HL-60 (cell line): ENCODE measurements at regions not wholly inside any gene's neighbourhood (a gene's known extent, or its start where the extent isn't known, plus 50 kb on each side); places are given as distances from the start of the nearest gene placed in this dataset.

ENCODE experiments used
- CTCF ChIP-seq: IDR thresholded peaks from one replicate; pipeline ENCODE4 v1.5.1; 2011; ENCODE audit warnings: low read length, control low read depth, inconsistent platforms; ENCODE audit not compliant: insufficient read depth
- TF ChIP-seq, protein P1 (sequence below): IDR thresholded peaks from 2 replicates; pipeline ENCODE4 v1.6.1; 2012; ENCODE audit warnings: low read depth; ENCODE audit not compliant: insufficient replicate concordance

DNA sequence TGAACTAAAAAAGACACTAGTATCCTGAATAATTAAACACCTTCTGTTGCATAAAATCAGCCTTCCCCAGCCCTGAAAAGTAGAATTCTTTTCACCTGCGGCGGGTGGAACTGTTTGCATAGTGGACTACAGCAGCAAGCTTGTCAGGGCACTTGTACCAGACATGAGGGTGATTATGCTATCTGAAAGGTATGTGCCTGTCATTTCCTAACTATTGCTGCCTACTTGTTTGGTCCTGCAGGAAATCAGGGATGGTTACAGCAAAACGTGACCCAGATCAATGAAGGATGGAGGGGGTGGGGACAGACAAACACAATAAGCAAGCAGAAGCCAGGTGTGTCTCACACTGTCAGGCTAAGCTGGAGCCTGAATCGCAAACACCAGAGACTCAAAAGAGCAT, 385.6 kb downstream of the MLLT3 start:
- no peak for TF ChIP-seq CTCF
- TF ChIP-seq, protein P1, sequence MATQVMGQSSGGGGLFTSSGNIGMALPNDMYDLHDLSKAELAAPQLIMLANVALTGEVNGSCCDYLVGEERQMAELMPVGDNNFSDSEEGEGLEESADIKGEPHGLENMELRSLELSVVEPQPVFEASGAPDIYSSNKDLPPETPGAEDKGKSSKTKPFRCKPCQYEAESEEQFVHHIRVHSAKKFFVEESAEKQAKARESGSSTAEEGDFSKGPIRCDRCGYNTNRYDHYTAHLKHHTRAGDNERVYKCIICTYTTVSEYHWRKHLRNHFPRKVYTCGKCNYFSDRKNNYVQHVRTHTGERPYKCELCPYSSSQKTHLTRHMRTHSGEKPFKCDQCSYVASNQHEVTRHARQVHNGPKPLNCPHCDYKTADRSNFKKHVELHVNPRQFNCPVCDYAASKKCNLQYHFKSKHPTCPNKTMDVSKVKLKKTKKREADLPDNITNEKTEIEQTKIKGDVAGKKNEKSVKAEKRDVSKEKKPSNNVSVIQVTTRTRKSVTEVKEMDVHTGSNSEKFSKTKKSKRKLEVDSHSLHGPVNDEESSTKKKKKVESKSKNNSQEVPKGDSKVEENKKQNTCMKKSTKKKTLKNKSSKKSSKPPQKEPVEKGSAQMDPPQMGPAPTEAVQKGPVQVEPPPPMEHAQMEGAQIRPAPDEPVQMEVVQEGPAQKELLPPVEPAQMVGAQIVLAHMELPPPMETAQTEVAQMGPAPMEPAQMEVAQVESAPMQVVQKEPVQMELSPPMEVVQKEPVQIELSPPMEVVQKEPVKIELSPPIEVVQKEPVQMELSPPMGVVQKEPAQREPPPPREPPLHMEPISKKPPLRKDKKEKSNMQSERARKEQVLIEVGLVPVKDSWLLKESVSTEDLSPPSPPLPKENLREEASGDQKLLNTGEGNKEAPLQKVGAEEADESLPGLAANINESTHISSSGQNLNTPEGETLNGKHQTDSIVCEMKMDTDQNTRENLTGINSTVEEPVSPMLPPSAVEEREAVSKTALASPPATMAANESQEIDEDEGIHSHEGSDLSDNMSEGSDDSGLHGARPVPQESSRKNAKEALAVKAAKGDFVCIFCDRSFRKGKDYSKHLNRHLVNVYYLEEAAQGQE: no peak
